Inflammatory macrophage (primary cell): ENCODE measurements at regions not wholly inside any gene's neighbourhood (a gene's known extent, or its start where the extent isn't known, plus 50 kb on each side); places are given as distances from the start of the nearest gene placed in this dataset.

Source experiments
- DNase-seq, 2 donors: peaks; one replicate each; pipeline ENCODE4 v3.0.0-alpha.2; 2020 to 2022

GRCh38 chr2:66895206-66895605, 460.3 kb downstream of the MEIS1 start:
- DNase-seq, result no peak

GRCh38 chr2:66896131-66896530, 461.2 kb downstream of the MEIS1 start:
- DNase-seq, result no peak

- no peak for DNase-seq
These were observed 462.3 kb downstream of the MEIS1 start for GRCh38 chr2:66897181-66897580.

- DNase-seq, result no peak
These were observed 462.8 kb downstream of the MEIS1 start for GRCh38 chr2:66897691-66898150.

GRCh38 chr2:66899109-66899508, 464.2 kb downstream of the MEIS1 start:
- DNase-seq, result no peak

- DNase-seq, result no peak
These were observed 464.7 kb downstream of the MEIS1 start for GRCh38 chr2:66899648-66900047.

GRCh38 chr2:66901344-66901743, 466.4 kb downstream of the MEIS1 start:
- DNase-seq, result no peak

- no peak for DNase-seq
These were observed 468.3 kb downstream of the MEIS1 start for GRCh38 chr2:66903183-66903582.

GRCh38 chr2:66903745-66904465, 469.0 kb downstream of the MEIS1 start:
- DNase-seq, result no peak

GRCh38 chr2:66915237-66915636, 480.3 kb downstream of the MEIS1 start:
- no peak for DNase-seq

- no peak for DNase-seq
These were observed 477.8 kb upstream of the ETAA1 start for GRCh38 chr2:66919286-66919685.

GRCh38 chr2:66920415-66920814, 476.7 kb upstream of the ETAA1 start:
- no peak for DNase-seq

GRCh38 chr2:66925128-66925527, 472.0 kb upstream of the ETAA1 start:
- no peak for DNase-seq

GRCh38 chr2:66926594-66927112, 470.5 kb upstream of the ETAA1 start:
- DNase-seq, result no peak

GRCh38 chr2:66929632-66930338, 467.3 kb upstream of the ETAA1 start:
- no peak for DNase-seq

GRCh38 chr2:66930339-66931220, 466.6 kb upstream of the ETAA1 start:
- DNase-seq, result no peak

- no peak for DNase-seq
These were observed 458.6 kb upstream of the ETAA1 start for GRCh38 chr2:66938471-66938967.

- DNase-seq, result no peak
These were observed 457.1 kb upstream of the ETAA1 start for GRCh38 chr2:66940080-66940479.

- DNase-seq, result no peak
These were observed 448.9 kb upstream of the ETAA1 start for GRCh38 chr2:66948234-66948633.

GRCh38 chr2:66957198-66957597, 439.9 kb upstream of the ETAA1 start:
- no peak for DNase-seq

- DNase-seq, result no peak
These were observed 439.5 kb upstream of the ETAA1 start for GRCh38 chr2:66957677-66958076.

GRCh38 chr2:66960161-66960560, 437.0 kb upstream of the ETAA1 start:
- DNase-seq, result no peak

- DNase-seq, result no peak
These were observed 434.4 kb upstream of the ETAA1 start for GRCh38 chr2:66962716-66963115.
